ENCODE measurements at regions not wholly inside any gene's neighbourhood (a gene's known extent, or its start where the extent isn't known, plus 50 kb on each side); places are given as distances from the start of the nearest gene placed in this dataset.

GRCh38 chr12:60693019-60693626 is 1097.3 kb downstream of the SLC16A7 start:
- ATAC-seq (no peak), DNase-seq (no peak)
- ChIA-PET CTCF (no interaction called here), POLR2A (no interaction called here)
- no peaks in the 10 kb centered on the region for H3K36me3 Mint-ChIP-seq (ENCODE audit: low read depth)
- peaks cover 6% of the 10 kb centered on the region for H3K9me3 Mint-ChIP-seq
- no peak overlapping the region for H3K4me3 Mint-ChIP-seq
- H3K27me3 Mint-ChIP-seq: no peaks in the 10 kb centered on the region
- no peaks in the 10 kb centered on the region for H3K4me1 Mint-ChIP-seq (ENCODE audit: low read depth)
- no peak for TF ChIP-seq CTCF (IDR thresholded peaks at IDR 0.05)
- H3K27ac Mint-ChIP-seq: no peak overlapping the region
- intact Hi-C loops (cut with micrococcal nuclease): no loop called here

GRCh38 chr12:60704171-60704914 is 1108.5 kb downstream of the SLC16A7 start:
- H3K36me3 Mint-ChIP-seq (ENCODE audit: low read depth): no peaks in the 10 kb centered on the region
- POLR2A ChIA-PET: no interaction called here
- H3K9me3 Mint-ChIP-seq: peaks cover 11% of the 10 kb centered on the region
- CTCF ChIA-PET: interaction anchor here (1.1 kb wide), 1 partner anchor 26 kb away, joined by 3 read pairs; no protein-coding TSS in a partner anchor
- no peak for TF ChIP-seq CTCF (IDR thresholded peaks at IDR 0.05)
- H3K4me1 Mint-ChIP-seq (ENCODE audit: low read depth): no peaks in the 10 kb centered on the region
- no peak overlapping the region for H3K4me3 Mint-ChIP-seq
- no peak for DNase-seq
- no peak for ATAC-seq
- H3K27me3 Mint-ChIP-seq: no peaks in the 10 kb centered on the region
- no peak overlapping the region for H3K27ac Mint-ChIP-seq
- intact Hi-C loops (cut with micrococcal nuclease): no loop called here

GRCh38 chr12:60710246-60710645 is 1114.4 kb downstream of the SLC16A7 start:
- Mint-ChIP-seq H3K4me1 (ENCODE audit: low read depth) (no peaks in the 10 kb centered on the region), H3K27ac (no peak overlapping the region), H3K9me3 (peaks cover 18% of the 10 kb centered on the region), H3K36me3 (ENCODE audit: low read depth) (no peaks in the 10 kb centered on the region), H3K27me3 (no peaks in the 10 kb centered on the region), H3K4me3 (no peak overlapping the region)
- no peak for ATAC-seq
- intact Hi-C loops (cut with micrococcal nuclease): no loop called here
- CTCF ChIA-PET: no interaction called here
- no peak for DNase-seq
- TF ChIP-seq CTCF (IDR thresholded peaks at IDR 0.05): no peak
- POLR2A ChIA-PET: no interaction called here

GRCh38 chr12:60714141-60714900 is 1118.5 kb downstream of the SLC16A7 start:
- peaks cover 13% of the 10 kb centered on the region for H3K9me3 Mint-ChIP-seq
- no peak for TF ChIP-seq CTCF (IDR thresholded peaks at IDR 0.05)

GRCh38 chr12:60724475-60724874 is 1128.6 kb downstream of the SLC16A7 start:
- H3K9me3 Mint-ChIP-seq: peaks cover 8% of the 10 kb centered on the region
- ATAC-seq (no peak), DNase-seq (no peak)
- intact Hi-C loops (cut with micrococcal nuclease): no loop called here
- POLR2A ChIA-PET: no interaction called here
- CTCF ChIA-PET: no interaction called here
- TF ChIP-seq CTCF (IDR thresholded peaks at IDR 0.05): no peak
- no peaks in the 10 kb centered on the region for H3K36me3 Mint-ChIP-seq (ENCODE audit: low read depth)
- no peaks in the 10 kb centered on the region for H3K27me3 Mint-ChIP-seq
- no peak overlapping the region for H3K27ac Mint-ChIP-seq
- H3K4me3 Mint-ChIP-seq: no peak overlapping the region
- H3K4me1 Mint-ChIP-seq (ENCODE audit: low read depth): no peaks in the 10 kb centered on the region

More at GRCh38 chr12:60714141-60714900, 1118.5 kb downstream of the SLC16A7 start:
- ATAC-seq (no peak), DNase-seq (no peak)
- no peaks in the 10 kb centered on the region for H3K36me3 Mint-ChIP-seq (ENCODE audit: low read depth)
- H3K4me1 Mint-ChIP-seq (ENCODE audit: low read depth): no peaks in the 10 kb centered on the region
- ChIA-PET POLR2A (no interaction called here), CTCF (no interaction called here)
- H3K27ac Mint-ChIP-seq: no peak overlapping the region
- H3K27me3 Mint-ChIP-seq: no peaks in the 10 kb centered on the region
- H3K4me3 Mint-ChIP-seq: no peak overlapping the region
- intact Hi-C loops (cut with micrococcal nuclease): no loop called here
